GM13976 (cell line): ENCODE measurements at regions not wholly inside any gene's neighbourhood (a gene's known extent, or its start where the extent isn't known, plus 50 kb on each side); places are given as distances from the start of the nearest gene placed in this dataset.

Source experiments
- DNase-seq: peaks from one replicate; pipeline ENCODE4 v3.0.0; 2012; ENCODE audit warnings: low spot score
- in situ Hi-C: fragments of 300-500 bp; cut with MboI; formaldehyde crosslinking; loops from one replicate; pipeline ENCODE4 v1.12.0; 2022; ENCODE audit warnings: low sequenced_read_pairs, mixed read lengths, inconsistent platforms; ENCODE audit not compliant: unreplicated experiment
- TF ChIP-seq, protein P1 (sequence below): IDR thresholded peaks from 2 replicates; pipeline ENCODE4 v1.5.1; 2012; ENCODE audit warnings: borderline replicate concordance, mild to moderate bottlenecking; ENCODE audit not compliant: insufficient read depth; ENCODE audit errors: extremely low read depth, missing control alignments, control extremely low read depth

DNA sequence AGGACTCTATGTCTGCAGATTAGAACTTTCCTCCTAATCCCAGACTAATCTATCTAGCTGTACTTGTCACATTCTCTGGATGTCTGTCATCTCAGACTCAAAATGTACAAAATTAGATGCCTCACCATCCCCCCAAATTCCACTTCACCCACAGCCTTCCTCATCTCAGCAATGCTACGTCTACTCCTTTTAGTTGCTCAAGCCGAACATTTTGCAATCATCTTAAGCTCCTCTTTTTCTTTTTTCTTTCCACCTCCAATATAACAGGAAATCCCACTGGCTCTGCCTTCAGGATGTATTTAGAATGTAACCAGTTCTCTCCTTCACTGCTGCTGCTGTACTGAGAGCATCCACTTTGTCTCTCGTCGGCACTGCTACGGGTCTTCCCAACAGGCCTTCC is 1091.8 kb downstream of the TBC1D22A start:
- no peak for DNase-seq
- TF ChIP-seq, protein P1, sequence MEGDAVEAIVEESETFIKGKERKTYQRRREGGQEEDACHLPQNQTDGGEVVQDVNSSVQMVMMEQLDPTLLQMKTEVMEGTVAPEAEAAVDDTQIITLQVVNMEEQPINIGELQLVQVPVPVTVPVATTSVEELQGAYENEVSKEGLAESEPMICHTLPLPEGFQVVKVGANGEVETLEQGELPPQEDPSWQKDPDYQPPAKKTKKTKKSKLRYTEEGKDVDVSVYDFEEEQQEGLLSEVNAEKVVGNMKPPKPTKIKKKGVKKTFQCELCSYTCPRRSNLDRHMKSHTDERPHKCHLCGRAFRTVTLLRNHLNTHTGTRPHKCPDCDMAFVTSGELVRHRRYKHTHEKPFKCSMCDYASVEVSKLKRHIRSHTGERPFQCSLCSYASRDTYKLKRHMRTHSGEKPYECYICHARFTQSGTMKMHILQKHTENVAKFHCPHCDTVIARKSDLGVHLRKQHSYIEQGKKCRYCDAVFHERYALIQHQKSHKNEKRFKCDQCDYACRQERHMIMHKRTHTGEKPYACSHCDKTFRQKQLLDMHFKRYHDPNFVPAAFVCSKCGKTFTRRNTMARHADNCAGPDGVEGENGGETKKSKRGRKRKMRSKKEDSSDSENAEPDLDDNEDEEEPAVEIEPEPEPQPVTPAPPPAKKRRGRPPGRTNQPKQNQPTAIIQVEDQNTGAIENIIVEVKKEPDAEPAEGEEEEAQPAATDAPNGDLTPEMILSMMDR = no peak
- in situ Hi-C loops = no loop called here

DNA sequence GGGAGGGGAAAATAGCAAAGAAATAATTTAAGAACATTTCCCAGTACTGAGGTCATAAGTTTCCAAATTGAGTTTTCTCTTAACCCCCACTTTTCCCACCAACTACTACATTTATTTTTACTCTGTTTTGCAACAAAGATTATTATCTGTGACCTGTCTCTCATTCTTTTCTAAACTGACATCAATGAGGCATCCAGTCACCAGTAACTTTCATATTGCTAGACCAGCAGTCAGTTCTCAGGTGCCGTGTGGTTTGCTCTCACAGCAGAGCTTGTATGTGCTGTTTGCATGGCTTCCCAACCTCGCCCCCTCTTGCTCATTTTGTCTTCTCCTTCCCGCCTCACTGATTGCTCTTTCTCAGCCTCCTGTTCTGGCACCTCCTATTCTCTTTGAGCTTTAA is 1091.3 kb downstream of the TBC1D22A start:
- TF ChIP-seq, protein P1 = no peak
- DNase-seq = no peak
- in situ Hi-C loops = no loop called here

DNA sequence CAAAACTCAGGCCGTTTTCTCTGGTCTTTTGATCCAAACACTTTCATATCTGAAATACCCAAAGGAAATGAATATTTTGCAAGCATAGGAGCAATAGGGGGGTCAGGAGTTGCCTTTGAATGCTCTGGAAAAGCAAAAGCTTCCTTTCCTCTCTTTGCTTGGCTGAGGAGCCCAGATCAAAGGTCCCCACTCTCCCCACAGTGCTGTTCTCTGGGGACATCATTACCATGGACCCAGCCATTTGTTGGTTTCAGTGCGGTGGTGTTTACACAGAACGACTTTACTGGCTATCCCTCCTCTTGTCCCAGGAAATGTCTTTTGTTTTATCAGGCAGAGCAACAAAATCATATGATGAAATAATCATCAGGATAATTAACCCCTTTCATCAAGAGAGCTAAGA is 1089.1 kb downstream of the TBC1D22A start:
- TF ChIP-seq, protein P1 = no peak
- DNase-seq = no peak
- in situ Hi-C loops = no loop called here

DNA sequence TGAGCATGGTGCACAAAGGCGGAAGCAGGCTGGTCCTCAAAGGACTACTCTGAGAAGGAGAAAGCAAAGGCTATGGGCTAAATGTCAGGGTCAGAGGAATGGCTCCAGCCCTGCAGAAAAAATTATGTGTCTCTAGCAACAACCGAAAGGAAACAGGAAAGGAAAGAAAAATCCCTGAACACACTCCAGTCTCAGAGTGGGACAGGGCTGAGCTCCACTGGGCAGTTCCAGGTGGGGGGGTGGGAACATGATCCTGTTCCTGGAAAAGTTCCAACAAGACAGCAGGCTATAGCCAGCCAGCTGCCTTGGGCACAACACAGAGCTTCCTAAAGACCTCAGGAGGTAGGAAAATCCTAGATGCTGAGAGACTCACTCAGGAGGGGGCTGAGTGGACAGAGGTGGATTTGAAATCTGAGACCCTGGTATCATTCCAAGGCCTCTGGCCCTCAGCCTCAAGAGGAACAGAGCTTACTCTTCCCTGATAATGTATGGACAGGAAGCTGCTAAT is 1088.2 kb downstream of the TBC1D22A start:
- in situ Hi-C loops = no loop called here
- no peak for DNase-seq
- TF ChIP-seq, protein P1 = no peak

DNA sequence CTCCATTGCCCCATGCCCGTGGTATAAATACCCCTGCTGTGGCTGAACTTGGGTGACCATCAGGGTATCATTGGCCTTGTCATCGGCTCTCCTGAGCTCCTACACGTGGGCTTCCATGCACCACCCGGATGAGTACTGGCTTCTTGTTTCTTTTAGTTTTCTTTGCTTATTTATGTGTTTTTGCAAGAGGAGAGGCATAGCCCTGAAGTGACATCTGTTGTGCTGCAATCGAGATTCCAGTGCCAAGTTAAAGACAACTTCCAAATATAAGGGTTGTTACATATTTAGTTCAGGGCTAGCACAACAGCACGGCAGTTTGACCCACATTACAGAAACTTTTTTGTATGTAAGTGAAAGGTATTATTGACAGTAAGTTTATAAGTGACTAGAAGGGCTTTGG is 1087.1 kb downstream of the TBC1D22A start:
- TF ChIP-seq, protein P1 = no peak
- no peak for DNase-seq
- in situ Hi-C loops = no loop called here

DNA sequence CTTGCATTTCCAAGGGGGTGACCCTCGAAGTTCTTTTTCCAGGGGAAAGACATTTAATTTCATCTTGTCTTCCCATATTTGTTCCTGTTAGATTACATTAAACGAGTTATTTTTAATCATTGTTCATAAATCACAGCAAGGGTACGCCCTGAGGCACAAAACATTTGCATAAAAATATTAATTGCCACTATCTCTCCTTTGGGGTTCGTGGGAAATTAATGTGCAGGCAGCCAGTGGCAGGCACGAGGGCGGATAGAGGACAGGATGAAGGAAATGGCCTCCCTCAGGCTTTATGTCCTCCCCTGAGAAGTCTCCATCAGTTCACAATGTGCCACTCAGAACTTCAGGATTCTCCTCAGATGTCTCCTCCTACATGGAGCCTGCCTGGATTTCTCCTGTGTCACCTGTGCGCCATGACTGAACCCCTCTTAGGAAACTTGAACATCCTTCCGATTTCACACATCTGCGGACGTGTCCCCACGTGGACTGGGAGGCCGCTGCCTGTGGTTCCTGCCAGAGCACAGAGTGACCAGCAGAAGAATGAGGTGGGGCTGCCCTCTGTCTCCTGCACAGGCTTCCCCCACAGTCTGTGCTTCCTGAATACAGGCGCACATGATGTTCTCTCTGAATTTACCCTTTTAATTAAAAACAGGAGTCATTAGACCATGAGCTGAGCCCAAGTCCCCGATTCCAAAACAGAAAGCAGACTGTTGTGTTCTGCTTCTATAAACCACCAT is 1085.9 kb downstream of the TBC1D22A start:
- TF ChIP-seq, protein P1 = no peak
- in situ Hi-C loops = no loop called here
- no peak for DNase-seq
